B cell (primary cell): ENCODE measurements at regions not wholly inside any gene's neighbourhood (a gene's known extent, or its start where the extent isn't known, plus 50 kb on each side); places are given as distances from the start of the nearest gene placed in this dataset.

Experiments used
- ATAC-seq: fragments of 200-7000 bp; cut with Tn5 transposase; one replicate; pipeline ENCODE4 v1.10.0; 2021; ENCODE audit warnings: low read depth, mild to moderate bottlenecking, moderate number of reproducible peaks, moderate library complexity
- CTCF ChIA-PET: fragments of 350-600 bp; sonication (Branson Sonifier 250); formaldehyde crosslinking; loops from one replicate; lab custom pipeline; 2021; ENCODE audit warnings: antibody characterized with exemption, inconsistent platforms; lab: Charles Lee
- POLR2A ChIA-PET: fragments of 350-600 bp; sonication (Branson Sonifier 250); formaldehyde crosslinking; loops from one replicate; lab custom pipeline; 2021; ENCODE audit warnings: antibody characterized with exemption; lab: Charles Lee
- DNase-seq: peaks from one replicate; pipeline ENCODE4 v3.0.0; 2013
- H2AFZ ChIP-seq: 2 replicates; pipeline ENCODE4 v1.6.1; 2012; ENCODE audit warnings: mild to moderate bottlenecking, low read depth, low read length; ENCODE audit not compliant: insufficient read depth, poor library complexity, severe bottlenecking
- H3K27ac ChIP-seq, 2 donors: 1 replicate in 1 of 2; 2 replicates in 1 of 2; pipeline ENCODE4 v1.5.1; 2012 to 2013; ENCODE audit warnings: low read length in 2 of 2, mild to moderate bottlenecking in 2 of 2, moderate library complexity in 1 of 2
- H3K27me3 ChIP-seq, 4 experiments: fragments of 200-600 bp in 1 of 4; sonication (generic) in 1 of 4; replicated peaks in 1 of 4; 1 replicate in 2 of 4; 2 replicates in 2 of 4; pipeline versions ENCODE4 v1.6.1 to v1.7.0; 2013 to 2016; ENCODE audit warnings: low read length in 3 of 4, mild to moderate bottlenecking in 2 of 4, mixed read lengths in 1 of 4, moderate library complexity in 1 of 4; ENCODE audit not compliant: insufficient read depth in 4 of 4, control insufficient read depth in 3 of 4; ENCODE audit errors: control extremely low read depth in 1 of 4
- H3K36me3 ChIP-seq, 2 experiments: replicated peaks in 1 of 2; 1 replicate in 1 of 2; 2 replicates in 1 of 2; pipeline versions ENCODE4 v1.6.1 to v1.7.1; 2013; ENCODE audit warnings: low read length in 1 of 2; ENCODE audit not compliant: insufficient read depth in 2 of 2, control insufficient read depth in 1 of 2; ENCODE audit errors: control extremely low read depth in 1 of 2, extremely low read depth in 1 of 2
- H3K4me1 ChIP-seq, 2 donors: fragments of 200-600 bp in 1 of 2; sonication (generic) in 1 of 2; 1 replicate in 1 of 2; 2 replicates in 1 of 2; pipeline versions ENCODE4 v1.5.1 to v1.6.1; 2013 to 2017; ENCODE audit warnings: low read length in 2 of 2; ENCODE audit not compliant: control insufficient read depth in 2 of 2, insufficient read depth in 2 of 2
- H3K4me2 ChIP-seq: replicated peaks from 2 replicates; pipeline ENCODE3; 2012; ENCODE audit warnings: mild to moderate bottlenecking, low read depth, low read length; ENCODE audit not compliant: poor library complexity, severe bottlenecking
- H3K4me3 ChIP-seq, 5 experiments: fragments of 200-600 bp in 1 of 5; sonication (generic) in 1 of 5; 1 replicate in 3 of 5; 2 replicates in 2 of 5; pipeline versions ENCODE4 v1.5.1 to v1.7.0; 2011 to 2016; ENCODE audit warnings: low read length in 4 of 5, mild to moderate bottlenecking in 4 of 5, low read depth in 2 of 5, control low read depth in 1 of 5, moderate library complexity in 1 of 5; ENCODE audit not compliant: insufficient read depth in 1 of 5; ENCODE audit errors: control extremely low read depth in 1 of 5, extremely low read depth in 1 of 5
- H3K79me2 ChIP-seq: fragments of 200-600 bp; sonication (generic); one replicate; pipeline ENCODE4 v1.6.0; 2016; ENCODE audit warnings: low read length; ENCODE audit not compliant: control insufficient read depth, insufficient read depth
- H3K9ac ChIP-seq: fragments of 200-600 bp; sonication (generic); 2 replicates; pipeline ENCODE4 v1.6.1; 2017; ENCODE audit warnings: mild to moderate bottlenecking, low read length, moderate library complexity
- H3K9me3 ChIP-seq, 3 donors: one replicate each; pipeline versions ENCODE4 v1.6.1 to v1.7.1; 2013; ENCODE audit warnings: low read length in 2 of 3; ENCODE audit not compliant: control insufficient read depth in 2 of 3, insufficient read depth in 1 of 3; ENCODE audit errors: control extremely low read depth in 1 of 3
- H4K20me1 ChIP-seq: 2 replicates; pipeline ENCODE4 v1.6.0; 2012; ENCODE audit warnings: mild to moderate bottlenecking, low read length; ENCODE audit not compliant: insufficient read depth, control insufficient read depth, poor library complexity, severe bottlenecking
- H3K27ac Mint-ChIP-seq: one replicate; pipeline ENCODE4 v1.8.0; 2021; ENCODE audit warnings: mixed read lengths
- H3K27me3 Mint-ChIP-seq: one replicate; pipeline ENCODE4 v1.8.0; 2021; ENCODE audit warnings: mixed read lengths
- H3K4me1 Mint-ChIP-seq: one replicate; pipeline ENCODE4 v1.8.0; 2021; ENCODE audit warnings: mixed read lengths
- H3K4me3 Mint-ChIP-seq: one replicate; pipeline ENCODE4 v1.8.0; 2021; ENCODE audit warnings: mixed read lengths
- H3K9me3 Mint-ChIP-seq: one replicate; pipeline ENCODE4 v1.8.0; 2022; ENCODE audit warnings: mixed read lengths; ENCODE audit not compliant: insufficient read depth
- CTCF ChIP-seq: fragments of 200-600 bp; IDR thresholded peaks from one replicate; pipeline ENCODE4 v1.8.0; 2022; ENCODE audit warnings: antibody characterized with exemption, mild to moderate bottlenecking
- EZH2 ChIP-seq: IDR thresholded peaks from 2 replicates; pipeline ENCODE4 v1.6.1; 2012; ENCODE audit warnings: borderline replicate concordance, low read depth, mild to moderate bottlenecking, moderate library complexity, low read length; ENCODE audit not compliant: insufficient read depth, poor library complexity, severe bottlenecking
- WGBS: methylation state at CpG from one replicate; pipeline ENCODE4 v1.1.5; 2013; ENCODE audit warnings: missing lambda C conversion rate; ENCODE audit not compliant: insufficient coverage; 5-methylcytosine and 5-hydroxymethylcytosine counted together
- intact Hi-C: fragments of 100-400 bp; cut with micrococcal nuclease; formaldehyde crosslinking; loops from one replicate; pipeline ENCODE4 v1.10.0; 2022

- no peaks in the 10 kb centered on the region for H3K27me3 Mint-ChIP-seq
- no peaks in the 10 kb centered on the region for H3K9me3 Mint-ChIP-seq
- DNase-seq (no peak), ATAC-seq (no peak)
- no peak overlapping the region for H3K9ac ChIP-seq
- H3K4me1 Mint-ChIP-seq, result no peaks in the 10 kb centered on the region
- no peak overlapping the region for H3K27ac Mint-ChIP-seq
- intact Hi-C loops, result no loop called here
- H3K4me3 ChIP-seq, result no peak overlapping the region
- H3K36me3 ChIP-seq, result no peaks in the 10 kb centered on the region
- no peak overlapping the region for H3K27ac ChIP-seq
- no peak overlapping the region for H3K4me3 Mint-ChIP-seq
- TF ChIP-seq CTCF (no peak), EZH2 (no peak)
- H3K4me2 ChIP-seq, result no peak overlapping the region
- no peaks in the 10 kb centered on the region for H3K27me3 ChIP-seq
- CTCF ChIA-PET, result interaction anchor here (0.6 kb wide), 1 partner anchor 165 kb away, joined by 3 read pairs; no protein-coding TSS in a partner anchor
- H4K20me1 ChIP-seq, result no peaks in the 10 kb centered on the region
- peaks cover 0 to 8% (median 0%) of the 10 kb centered on the region in 3 donors for H3K9me3 ChIP-seq
- H2AFZ ChIP-seq, result no peak overlapping the region
- POLR2A ChIA-PET, result no interaction called here
- no peaks in the 10 kb centered on the region for H3K4me1 ChIP-seq
- H3K79me2 ChIP-seq, result no peaks in the 10 kb centered on the region
- WGBS, result 67% methylated on average over 1 of the region's 1 CpG
Observed at GRCh38 chr15:93420050-93420452, 331.0 kb upstream of the RGMA start.

- H2AFZ ChIP-seq, result no peak overlapping the region
- H3K4me3 ChIP-seq, result no peak overlapping the region
- Mint-ChIP-seq H3K4me3 (no peak overlapping the region), H3K27me3 (no peaks in the 10 kb centered on the region), H3K27ac (no peak overlapping the region), H3K9me3 (no peaks in the 10 kb centered on the region), H3K4me1 (no peaks in the 10 kb centered on the region)
- no peaks in the 10 kb centered on the region for H3K36me3 ChIP-seq
- no peak for DNase-seq
- POLR2A ChIA-PET, result no interaction called here
- no peak for TF ChIP-seq EZH2
- TF ChIP-seq CTCF, result no peak
- H3K79me2 ChIP-seq, result no peaks in the 10 kb centered on the region
- ATAC-seq, result no peak
- no peaks in the 10 kb centered on the region for H3K4me1 ChIP-seq
- WGBS, result 83% methylated on average over 3 of the region's 6 CpGs
- H3K27ac ChIP-seq, result no peak overlapping the region
- peaks cover 0 to 3% (median 0%) of the 10 kb centered on the region in 3 donors for H3K9me3 ChIP-seq
- H3K9ac ChIP-seq, result no peak overlapping the region
- no peak overlapping the region for H3K4me2 ChIP-seq
- H4K20me1 ChIP-seq, result no peaks in the 10 kb centered on the region
- CTCF ChIA-PET, result no interaction called here
- intact Hi-C loops, result no loop called here
- H3K27me3 ChIP-seq, result no peaks in the 10 kb centered on the region
Observed at GRCh38 chr15:93418566-93418965, 329.6 kb upstream of the RGMA start.
